Stimulated activated naive CD8-positive, alpha-beta T cell treated with anti-CD3 and anti-CD28 coated beads, Interleukin-15, amount 100 ng/mL, for 72 hours (primary cell): ENCODE measurements at regions not wholly inside any gene's neighbourhood (a gene's known extent, or its start where the extent isn't known, plus 50 kb on each side); places are given as distances from the start of the nearest gene placed in this dataset.

Experiments used
- ATAC-seq: fragments of 150-1000 bp; cut with Tn5 transposase; 2 replicates; pipeline ENCODE4 v1.10.0; 2021; ENCODE audit warnings: mild to moderate bottlenecking, moderate library complexity
- DNase-seq, 2 donors: peaks; one replicate each; pipeline ENCODE4 v3.0.0; 2021 to 2022
- H3K27ac Mint-ChIP-seq, 2 donors: one replicate each; pipeline ENCODE4 v1.8.0; 2022; ENCODE audit warnings: mild to moderate bottlenecking in 2 of 2, mixed read lengths in 2 of 2, moderate library complexity in 2 of 2
- H3K27me3 Mint-ChIP-seq: one replicate; pipeline ENCODE4 v1.8.0; 2022; ENCODE audit warnings: mixed read lengths
- H3K4me1 Mint-ChIP-seq: one replicate; pipeline ENCODE4 v1.8.0; 2022; ENCODE audit warnings: mild to moderate bottlenecking, mixed read lengths
- H3K4me3 Mint-ChIP-seq, 2 donors: one replicate each; pipeline ENCODE4 v1.8.0; 2022; ENCODE audit warnings: mild to moderate bottlenecking in 2 of 2, mixed read lengths in 2 of 2, moderate library complexity in 1 of 2
- H3K9me3 Mint-ChIP-seq, 2 donors: one replicate each; pipeline ENCODE4 v1.8.0; 2022; ENCODE audit warnings: mixed read lengths in 2 of 2

DNA sequence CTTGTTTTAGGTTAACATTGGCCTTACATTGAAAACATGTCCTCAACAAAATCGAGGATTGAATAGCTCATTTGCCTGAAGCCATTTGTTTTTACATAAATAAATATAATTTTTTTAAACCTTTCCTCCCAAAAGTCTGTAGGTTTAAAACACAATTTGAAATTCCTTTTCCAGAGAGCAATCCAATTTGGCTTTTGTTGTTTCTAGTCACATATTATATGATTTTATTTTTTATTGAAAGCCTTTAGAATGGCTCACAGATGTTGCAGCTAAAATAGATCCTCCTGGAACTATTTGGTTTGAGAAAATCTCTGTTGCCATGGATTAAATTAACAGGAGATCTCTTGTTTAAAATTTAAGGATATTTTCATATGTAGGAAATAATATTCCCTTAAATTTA lies 512.6 kb downstream of the KLF5 start:
- H3K4me1 Mint-ChIP-seq: no peaks in the 10 kb centered on the region
- H3K4me3 Mint-ChIP-seq: no peak overlapping the region
- peaks cover 7 to 11% of the 10 kb centered on the region in 2 donors for H3K9me3 Mint-ChIP-seq
- no peak overlapping the region for H3K27ac Mint-ChIP-seq
- no peaks in the 10 kb centered on the region for H3K27me3 Mint-ChIP-seq
- no peak for DNase-seq
- ATAC-seq: no peak

DNA sequence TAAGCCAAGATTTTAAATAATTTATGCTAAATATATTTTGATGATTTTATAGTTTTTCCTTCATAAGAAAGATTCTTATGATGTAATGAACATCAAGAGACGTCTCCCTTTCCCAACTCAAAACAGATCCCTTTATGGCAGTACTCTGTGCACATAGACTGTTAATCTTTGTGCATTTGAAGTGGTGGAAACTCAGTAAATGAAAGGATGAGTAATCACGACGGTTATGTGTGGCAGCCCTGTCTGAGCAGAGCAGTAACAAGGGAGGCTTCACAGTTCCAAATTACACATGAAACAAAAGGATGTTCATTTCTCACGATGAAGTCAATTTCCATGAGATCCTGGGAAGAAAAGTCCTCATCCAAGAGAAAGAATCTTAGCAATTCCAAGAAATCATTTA lies 498.1 kb downstream of the KLF5 start:
- DNase-seq (no peak), ATAC-seq (no peak)
- Mint-ChIP-seq H3K27ac (no peak overlapping the region), H3K27me3 (no peaks in the 10 kb centered on the region), H3K4me3 (no peak overlapping the region), H3K9me3 (no peaks in the 10 kb centered on the region), H3K4me1 (no peaks in the 10 kb centered on the region)

DNA sequence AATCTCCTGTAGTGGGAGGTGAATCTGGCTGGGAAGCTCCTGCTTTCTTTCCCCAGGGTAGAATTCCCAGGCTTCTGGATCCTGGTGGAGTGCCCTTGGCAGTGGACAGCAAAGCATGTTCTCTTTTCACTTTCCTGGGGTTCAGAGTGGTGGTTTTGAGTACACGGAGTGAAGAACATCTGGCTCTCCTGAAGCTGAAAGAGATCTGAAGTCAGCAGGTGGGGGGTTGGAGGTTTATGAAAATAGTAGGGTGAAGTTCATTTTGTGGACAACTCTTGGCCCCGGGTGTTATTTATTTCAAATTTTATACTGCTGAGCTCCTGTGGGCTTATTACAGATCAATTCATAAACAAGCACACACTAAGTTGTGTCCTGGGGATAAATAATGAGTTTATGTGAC lies 497.3 kb downstream of the KLF5 start:
- Mint-ChIP-seq H3K4me3 (no peak overlapping the region), H3K27ac (no peak overlapping the region)
- no peak for DNase-seq

DNA sequence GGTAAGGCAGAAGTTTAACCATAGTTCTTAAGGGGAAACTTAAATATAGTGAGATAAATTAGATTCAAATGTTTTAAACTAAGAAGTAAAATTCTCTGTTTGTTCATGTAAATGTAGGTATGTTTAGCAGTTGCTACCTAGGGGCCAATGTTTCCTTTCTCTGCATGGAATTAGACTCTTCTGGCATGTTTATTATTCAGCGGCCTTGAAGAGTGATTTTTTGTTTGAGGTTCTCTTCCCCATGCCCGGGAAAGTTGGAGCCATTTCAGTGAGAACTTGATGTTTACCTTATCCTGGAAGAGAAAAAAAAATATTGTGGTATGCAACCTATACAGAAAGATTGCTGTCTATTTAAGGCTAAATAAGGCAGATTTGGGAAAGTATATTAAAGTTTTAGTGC lies 492.9 kb downstream of the KLF5 start:
- H3K9me3 Mint-ChIP-seq: no peaks in the 10 kb centered on the region
- no peaks in the 10 kb centered on the region for H3K27me3 Mint-ChIP-seq
- no peak for ATAC-seq
- no peak overlapping the region for H3K4me3 Mint-ChIP-seq
- no peaks in the 10 kb centered on the region for H3K4me1 Mint-ChIP-seq
- no peak overlapping the region for H3K27ac Mint-ChIP-seq
- DNase-seq: no peak

More for the DNA sequence above, 497.3 kb downstream of the KLF5 start:
- no peaks in the 10 kb centered on the region for H3K27me3 Mint-ChIP-seq
- ATAC-seq: no peak
- H3K9me3 Mint-ChIP-seq: no peaks in the 10 kb centered on the region
- no peaks in the 10 kb centered on the region for H3K4me1 Mint-ChIP-seq

DNA sequence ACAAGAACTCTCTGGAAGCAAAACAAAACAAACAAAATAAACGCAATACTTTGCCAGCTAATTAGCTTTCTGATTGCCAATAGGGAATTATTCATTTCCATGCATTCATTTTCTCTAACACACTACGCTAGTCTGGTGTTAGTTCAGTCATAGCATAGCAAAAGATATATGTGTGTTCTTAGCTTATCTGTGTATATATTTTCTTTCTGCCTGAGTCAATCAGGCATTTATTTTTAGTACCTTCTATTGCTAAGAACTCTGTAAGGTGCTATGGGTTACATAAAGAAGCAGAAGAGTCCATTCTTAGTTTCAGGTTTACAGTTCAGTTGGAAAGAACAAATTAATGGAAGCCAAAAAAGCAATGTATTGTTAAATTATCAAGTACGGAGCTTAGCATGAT lies 490.9 kb downstream of the KLF5 start:
- no peak overlapping the region for H3K27ac Mint-ChIP-seq
- ATAC-seq (no peak), DNase-seq (no peak)
- no peaks in the 10 kb centered on the region for H3K27me3 Mint-ChIP-seq
- H3K9me3 Mint-ChIP-seq: no peaks in the 10 kb centered on the region
- H3K4me3 Mint-ChIP-seq: no peak overlapping the region
- H3K4me1 Mint-ChIP-seq: no peaks in the 10 kb centered on the region

DNA sequence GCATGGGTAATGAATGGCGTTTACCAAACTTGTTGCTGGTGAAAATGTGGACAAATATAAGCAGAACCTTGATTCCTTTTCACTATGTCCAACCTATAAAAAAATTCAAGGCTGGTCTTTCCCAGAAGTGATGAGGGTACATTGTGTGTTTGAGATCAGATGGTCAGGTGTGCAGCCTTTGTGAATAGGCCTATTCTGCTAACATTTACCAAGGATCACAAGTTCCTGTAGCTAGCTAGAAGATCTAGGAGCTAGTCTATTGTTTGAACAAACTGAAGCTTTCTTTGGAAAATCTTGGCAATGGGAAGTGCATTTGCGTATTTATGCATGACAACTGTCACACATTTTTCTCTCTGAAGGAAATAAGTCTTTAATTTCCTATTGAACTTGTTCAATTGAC lies 489.6 kb downstream of the KLF5 start:
- Mint-ChIP-seq H3K4me3 (no peak overlapping the region), H3K9me3 (no peaks in the 10 kb centered on the region), H3K27ac (no peak overlapping the region), H3K4me1 (no peaks in the 10 kb centered on the region), H3K27me3 (no peaks in the 10 kb centered on the region)
- ATAC-seq (no peak), DNase-seq (no peak)

DNA sequence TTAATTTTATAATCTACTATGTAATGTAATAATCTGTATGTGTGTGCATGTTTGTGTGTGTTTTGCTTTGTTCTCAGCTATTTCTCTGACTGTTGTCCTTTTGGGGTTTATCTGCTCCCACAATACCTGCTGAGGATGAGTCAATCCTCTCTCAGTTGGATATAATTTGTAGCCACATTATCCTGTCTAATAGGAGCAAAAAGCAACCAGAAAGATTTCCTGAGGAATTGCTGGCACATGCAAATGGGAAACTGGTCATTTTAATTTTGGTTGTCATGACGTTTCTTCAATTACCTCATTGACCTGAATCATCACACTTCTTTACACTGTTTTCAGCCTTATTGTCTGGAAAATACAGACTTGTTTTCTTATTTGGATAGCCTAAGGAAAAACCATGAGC lies 488.4 kb downstream of the KLF5 start:
- Mint-ChIP-seq H3K27me3 (no peaks in the 10 kb centered on the region), H3K4me1 (no peaks in the 10 kb centered on the region), H3K27ac (no peak overlapping the region), H3K9me3 (no peaks in the 10 kb centered on the region), H3K4me3 (no peak overlapping the region)
- ATAC-seq: no peak
- DNase-seq: no peak

DNA sequence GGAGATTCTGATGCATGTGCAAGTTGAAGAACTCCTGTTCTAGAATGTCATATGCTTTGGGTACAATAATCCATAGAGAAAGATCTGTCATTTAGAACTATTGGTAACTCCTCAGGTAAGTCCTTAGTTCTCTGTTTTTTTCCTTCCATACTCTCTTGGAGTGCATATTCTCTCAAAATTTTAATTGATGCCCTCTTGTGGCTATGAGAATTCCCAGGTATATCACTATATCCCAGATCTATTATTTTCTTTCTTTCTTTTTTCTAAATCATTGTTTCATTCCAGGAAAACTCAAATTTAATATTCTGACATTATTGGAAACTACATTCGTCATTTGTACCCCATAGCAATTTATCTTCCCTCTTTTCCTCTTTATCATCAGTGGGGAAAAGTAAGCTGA lies 485.4 kb downstream of the KLF5 start:
- no peaks in the 10 kb centered on the region for H3K9me3 Mint-ChIP-seq
- ATAC-seq (no peak), DNase-seq (no peak)
- H3K4me1 Mint-ChIP-seq: no peaks in the 10 kb centered on the region
- H3K27ac Mint-ChIP-seq: no peak overlapping the region
- no peaks in the 10 kb centered on the region for H3K27me3 Mint-ChIP-seq
- H3K4me3 Mint-ChIP-seq: no peak overlapping the region

DNA sequence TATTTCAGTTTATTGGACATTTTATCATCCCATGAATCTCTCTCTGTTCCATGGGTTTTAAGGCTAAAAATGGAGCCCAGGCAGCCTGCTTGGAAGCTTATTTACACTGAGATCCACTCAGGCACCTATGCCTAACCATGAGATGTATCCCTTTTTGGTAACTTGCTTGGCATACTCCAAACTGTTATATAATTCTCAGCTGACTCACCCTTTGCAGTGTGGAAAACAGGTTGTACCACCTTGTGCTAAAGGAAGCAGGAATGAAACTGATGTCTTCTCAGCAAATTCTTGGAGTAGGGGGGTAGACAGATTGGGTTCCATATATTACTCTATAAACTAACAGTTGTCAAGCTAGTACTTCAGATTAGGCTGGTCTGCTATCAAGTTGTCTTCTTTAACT lies 483.6 kb downstream of the KLF5 start:
- Mint-ChIP-seq H3K4me1 (no peaks in the 10 kb centered on the region), H3K9me3 (no peaks in the 10 kb centered on the region), H3K27me3 (no peaks in the 10 kb centered on the region), H3K27ac (no peak overlapping the region), H3K4me3 (no peak overlapping the region)
- no peak for ATAC-seq
- DNase-seq: no peak

DNA sequence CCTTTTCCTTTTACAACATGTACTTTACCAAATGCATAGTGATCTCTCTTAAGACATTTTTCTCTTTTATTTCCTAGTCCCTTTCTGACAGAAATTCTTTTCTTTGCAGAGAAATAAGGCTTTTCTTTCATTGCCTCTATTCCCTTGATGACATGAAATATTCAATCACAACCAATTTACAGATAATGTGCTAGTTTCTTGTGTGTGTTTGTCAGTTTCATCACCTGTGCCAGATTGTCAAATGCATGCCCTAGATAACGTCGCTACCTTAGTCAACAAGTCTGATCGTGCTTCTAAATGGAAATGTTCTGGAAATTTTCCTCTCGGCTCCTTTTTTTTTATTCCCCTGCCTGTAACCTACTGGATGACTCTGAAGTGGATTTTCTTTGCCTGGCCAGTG lies 478.1 kb downstream of the KLF5 start:
- Mint-ChIP-seq H3K27me3 (no peaks in the 10 kb centered on the region), H3K4me3 (no peak overlapping the region), H3K9me3 (peaks cover 0 to 14% of the 10 kb centered on the region in 2 donors), H3K4me1 (no peaks in the 10 kb centered on the region), H3K27ac (peak overlapping the region in 1 of 2 donors; percentile 12)
- DNase-seq (no peak), ATAC-seq (no peak)

DNA sequence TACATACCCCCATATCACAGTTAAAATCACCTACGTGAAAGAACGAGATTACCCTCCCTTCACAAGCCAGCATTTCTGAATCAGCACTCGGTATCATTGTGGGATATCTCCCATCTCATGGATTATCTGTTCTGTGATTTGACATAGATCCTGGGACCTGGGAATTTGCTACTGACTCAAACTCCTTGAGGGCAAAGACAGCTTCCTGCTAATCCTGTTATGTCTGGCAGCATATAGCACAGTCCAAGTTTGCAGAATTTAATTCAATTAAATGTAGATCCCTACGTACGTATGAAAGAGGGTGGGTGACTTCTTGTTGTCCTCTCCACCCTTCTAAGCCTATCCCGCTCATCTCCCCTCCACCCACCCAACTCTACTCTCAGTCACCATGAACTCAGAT lies 476.5 kb downstream of the KLF5 start:
- H3K9me3 Mint-ChIP-seq: peaks cover 0 to 14% of the 10 kb centered on the region in 2 donors
- DNase-seq (no peak), ATAC-seq (no peak)
- no peak overlapping the region for H3K4me3 Mint-ChIP-seq
- no peak overlapping the region for H3K27ac Mint-ChIP-seq
- H3K27me3 Mint-ChIP-seq: no peaks in the 10 kb centered on the region
- no peaks in the 10 kb centered on the region for H3K4me1 Mint-ChIP-seq

DNA sequence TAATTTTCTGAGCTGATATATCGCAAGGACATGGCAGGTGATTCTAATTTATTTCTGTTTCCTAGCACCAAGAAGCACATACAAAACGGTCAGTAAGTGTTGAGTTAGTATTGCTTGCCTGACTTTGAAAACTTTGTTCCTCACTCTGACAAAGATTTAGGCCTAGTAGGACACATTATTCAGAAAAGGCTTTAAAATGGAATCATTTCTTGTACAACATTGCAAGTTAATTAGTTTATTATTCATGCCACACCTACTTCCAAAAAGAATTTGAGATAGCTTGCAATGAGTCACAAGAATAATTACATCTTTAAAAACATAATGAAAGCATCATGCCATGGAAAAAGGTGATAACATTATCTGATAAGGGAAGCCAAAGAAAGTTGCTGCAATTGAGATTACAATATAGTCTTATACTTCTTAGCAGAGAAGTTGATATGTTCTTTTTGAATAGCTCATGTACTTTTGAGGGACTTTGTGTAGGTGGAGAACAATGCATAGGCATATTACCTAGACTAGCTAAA lies 474.2 kb downstream of the KLF5 start:
- Mint-ChIP-seq H3K4me1 (no peaks in the 10 kb centered on the region), H3K4me3 (no peak overlapping the region), H3K27ac (no peak overlapping the region), H3K27me3 (no peaks in the 10 kb centered on the region), H3K9me3 (peaks cover 0 to 14% of the 10 kb centered on the region in 2 donors)
- no peak for ATAC-seq
- DNase-seq: no peak

DNA sequence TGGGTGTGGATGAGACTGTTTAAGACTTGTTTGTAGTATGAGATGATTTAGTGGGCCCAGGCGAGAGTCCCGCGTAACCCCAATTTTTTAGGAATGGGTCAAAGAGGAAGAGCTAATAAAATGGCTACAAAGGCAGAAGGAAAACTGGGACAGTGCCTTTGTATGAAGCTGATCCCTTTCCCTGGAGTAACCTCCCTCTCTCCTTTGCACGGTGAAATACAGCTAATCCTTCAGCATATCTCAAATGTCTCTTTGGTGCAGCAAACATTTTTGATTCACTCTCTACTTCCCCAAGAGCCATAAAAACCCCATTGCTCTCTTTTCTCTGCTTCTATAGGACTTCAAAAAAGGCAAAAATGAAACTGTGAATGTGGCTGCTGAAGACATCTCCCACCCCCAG lies 473.8 kb downstream of the KLF5 start:
- H3K4me1 Mint-ChIP-seq: no peaks in the 10 kb centered on the region
- no peak overlapping the region for H3K27ac Mint-ChIP-seq
- H3K9me3 Mint-ChIP-seq: peaks cover 0 to 14% of the 10 kb centered on the region in 2 donors
- no peak overlapping the region for H3K4me3 Mint-ChIP-seq
- DNase-seq (no peak), ATAC-seq (no peak)
- no peaks in the 10 kb centered on the region for H3K27me3 Mint-ChIP-seq

DNA sequence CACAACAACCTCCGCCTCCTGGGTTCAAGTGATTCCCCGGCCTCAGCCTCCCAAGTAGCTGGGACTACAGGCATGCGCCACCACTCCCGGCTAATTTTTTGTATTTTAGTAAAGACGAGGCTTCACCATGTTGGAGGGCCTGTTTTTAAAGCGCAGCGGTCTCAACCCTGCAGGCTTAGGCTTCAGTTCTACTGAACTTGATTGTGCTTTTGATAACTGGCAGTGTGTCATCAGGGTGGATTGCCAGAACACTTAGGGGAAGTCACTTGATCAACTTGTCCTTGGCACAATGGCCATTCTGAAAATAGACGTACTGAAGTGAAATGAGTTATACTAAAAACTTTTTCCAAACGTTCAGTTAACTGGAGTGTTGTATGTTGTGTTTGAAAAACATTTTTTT lies 472.2 kb downstream of the KLF5 start:
- Mint-ChIP-seq H3K9me3 (peaks cover 0 to 14% of the 10 kb centered on the region in 2 donors), H3K27me3 (no peaks in the 10 kb centered on the region), H3K27ac (no peak overlapping the region), H3K4me1 (no peaks in the 10 kb centered on the region), H3K4me3 (no peak overlapping the region)
- ATAC-seq (no peak), DNase-seq (no peak)

DNA sequence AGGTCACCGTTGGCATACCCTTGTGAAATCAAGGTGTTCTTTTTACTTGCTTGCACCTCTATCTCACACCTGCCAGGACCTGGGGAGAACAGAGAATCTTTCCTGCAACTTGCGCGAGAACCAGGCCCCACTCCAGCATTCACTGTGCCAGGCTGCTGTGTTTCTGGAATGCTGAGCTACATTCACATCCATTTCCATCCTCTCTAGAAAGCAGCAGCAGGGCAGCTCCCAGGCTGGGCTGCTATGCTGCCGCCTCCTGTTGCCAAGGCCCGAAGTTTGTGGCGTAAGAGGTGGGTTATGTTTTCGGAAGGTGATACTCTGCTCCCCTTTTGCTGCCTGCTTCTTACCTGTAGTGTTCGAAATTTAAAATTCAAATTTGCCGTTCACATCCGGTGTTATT lies 464.1 kb downstream of the KLF5 start:
- no peak overlapping the region for H3K27ac Mint-ChIP-seq
- DNase-seq (no peak), ATAC-seq (no peak)
- H3K4me1 Mint-ChIP-seq: peaks cover 18% of the 10 kb centered on the region
- no peak overlapping the region for H3K4me3 Mint-ChIP-seq
- H3K9me3 Mint-ChIP-seq: no peaks in the 10 kb centered on the region
- no peaks in the 10 kb centered on the region for H3K27me3 Mint-ChIP-seq

DNA sequence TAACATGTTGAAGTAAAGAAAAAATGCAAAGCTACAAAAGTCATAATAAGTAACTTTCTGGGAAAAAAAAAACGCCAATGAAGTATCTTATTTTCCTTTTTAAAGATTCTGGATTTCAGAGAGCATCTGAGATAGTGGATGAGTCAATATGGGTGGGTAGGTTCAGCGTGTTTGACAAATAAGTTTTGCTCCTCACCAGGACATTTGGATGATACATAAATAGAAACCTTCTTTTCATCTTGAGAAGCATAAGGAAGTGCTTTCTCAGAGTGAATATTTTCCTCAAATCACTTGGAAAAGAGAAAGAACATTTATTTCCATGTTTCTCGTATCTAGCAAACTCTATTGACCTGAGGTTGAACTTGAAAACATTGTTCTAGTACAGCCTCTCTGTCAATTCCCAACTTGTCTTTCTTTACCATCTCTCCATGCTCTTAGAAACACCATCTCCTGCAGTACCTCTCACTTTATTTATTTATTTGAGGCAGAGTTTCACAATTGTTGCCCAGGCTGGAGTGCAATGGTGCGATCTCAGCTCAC lies 463.2 kb downstream of the KLF5 start:
- DNase-seq: no peak
- Mint-ChIP-seq H3K4me1 (peaks cover 18% of the 10 kb centered on the region), H3K4me3 (no peak overlapping the region), H3K27me3 (no peaks in the 10 kb centered on the region), H3K9me3 (no peaks in the 10 kb centered on the region), H3K27ac (peak overlapping the region in 1 of 2 donors; percentile 49)
- no peak for ATAC-seq

DNA sequence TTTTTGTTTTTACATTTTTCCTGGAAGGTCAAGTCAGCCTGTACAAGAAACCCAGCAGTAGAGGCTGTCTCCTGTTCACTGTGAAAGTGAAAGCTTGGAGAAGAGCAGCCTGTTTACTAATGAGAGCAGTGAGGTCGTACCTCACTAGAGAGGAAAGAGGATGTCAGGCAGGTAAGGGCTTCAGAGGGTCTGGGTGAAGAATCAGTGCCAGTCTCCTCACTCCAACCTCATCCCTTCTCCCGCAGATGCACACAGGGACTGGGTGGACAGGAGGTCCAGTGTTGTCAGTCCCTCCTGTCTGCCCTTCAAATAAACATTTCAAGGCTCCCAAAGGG lies 462.5 kb downstream of the KLF5 start:
- Mint-ChIP-seq H3K27ac (peak overlapping the region; percentile 79 to 91), H3K9me3 (no peaks in the 10 kb centered on the region), H3K4me1 (peaks cover 18% of the 10 kb centered on the region), H3K27me3 (no peaks in the 10 kb centered on the region), H3K4me3 (peak overlapping the region; percentile 49 to 69)
- DNase-seq: peak in 1 of 2 donors; percentile 10
- peak; percentile 89 for ATAC-seq
